Activated CD8-positive, alpha-beta T cell treated with anti-CD3 and anti-CD28 coated beads, Interleukin-2, amount 10 ng/mL, durations not matched to agents 7 days and 5 days (primary cell): ENCODE measurements at regions not wholly inside any gene's neighbourhood (a gene's known extent, or its start where the extent isn't known, plus 50 kb on each side); places are given as distances from the start of the nearest gene placed in this dataset.
"Not testable (repeated sequence)": the region's sequence is repeated elsewhere in the genome, so short reads cannot be mapped to it uniquely, and the experiment has no call there.

ENCODE experiments used
- ATAC-seq: fragments of 150-1000 bp; cut with Tn5 transposase; one replicate; pipeline ENCODE4 v1.10.0; 2021; ENCODE audit warnings: moderate library complexity
- CTCF ChIA-PET: fragments of 350-600 bp; sonication (Branson Sonifier 250); formaldehyde crosslinking; loops from one replicate; lab custom pipeline; 2021; ENCODE audit warnings: antibody characterized with exemption; lab: Charles Lee
- POLR2A ChIA-PET: fragments of 350-600 bp; sonication (Branson Sonifier 250); formaldehyde crosslinking; loops from one replicate; lab custom pipeline; 2021; ENCODE audit warnings: antibody characterized with exemption; lab: Charles Lee
- DNase-seq: peaks from one replicate; pipeline ENCODE4 v3.0.0-alpha.2; 2020
- H3K27ac Mint-ChIP-seq: one replicate; pipeline ENCODE4 v1.8.0; 2021; ENCODE audit warnings: mild to moderate bottlenecking, mixed read lengths
- H3K27me3 Mint-ChIP-seq: one replicate; pipeline ENCODE4 v1.8.0; 2021; ENCODE audit warnings: low read depth, mixed read lengths
- H3K36me3 Mint-ChIP-seq: one replicate; pipeline ENCODE4 v1.8.0; 2021; ENCODE audit warnings: low read depth, mixed read lengths
- H3K4me1 Mint-ChIP-seq: one replicate; pipeline ENCODE4 v1.8.0; 2021; ENCODE audit warnings: low read depth, mixed read lengths
- H3K4me3 Mint-ChIP-seq: one replicate; pipeline ENCODE4 v1.8.0; 2021; ENCODE audit warnings: mild to moderate bottlenecking, mixed read lengths
- H3K9me3 Mint-ChIP-seq: one replicate; pipeline ENCODE4 v1.8.0; 2022; ENCODE audit warnings: mixed read lengths; ENCODE audit not compliant: insufficient read depth

- H3K4me3 Mint-ChIP-seq, result no peak overlapping the region
- H3K9me3 Mint-ChIP-seq, result peaks cover 8% of the 10 kb centered on the region
- ChIA-PET CTCF (no interaction called here), POLR2A (no interaction called here)
- ATAC-seq (no peak), DNase-seq (no peak)
- no peaks in the 10 kb centered on the region for H3K27me3 Mint-ChIP-seq
- H3K4me1 Mint-ChIP-seq, result no peaks in the 10 kb centered on the region
- H3K27ac Mint-ChIP-seq, result no peak overlapping the region
- no peaks in the 10 kb centered on the region for H3K36me3 Mint-ChIP-seq
Measured at GRCh38 chr5:23136958-23137357, 283.8 kb upstream of the CDH12 start.

GRCh38 chr5:23132231-23132630 lies 279.1 kb upstream of the CDH12 start:
- Mint-ChIP-seq H3K4me3 (no peak overlapping the region), H3K4me1 (no peaks in the 10 kb centered on the region), H3K9me3 (peaks cover 16% of the 10 kb centered on the region), H3K36me3 (no peaks in the 10 kb centered on the region), H3K27ac (no peak overlapping the region), H3K27me3 (no peaks in the 10 kb centered on the region)
- no peak for DNase-seq
- CTCF ChIA-PET, result no interaction called here
- POLR2A ChIA-PET, result no interaction called here
- ATAC-seq, result no peak

- CTCF ChIA-PET, result no interaction called here
- Mint-ChIP-seq H3K27ac (no peak overlapping the region), H3K9me3 (peaks cover 3% of the 10 kb centered on the region), H3K4me3 (no peak overlapping the region), H3K27me3 (no peaks in the 10 kb centered on the region), H3K36me3 (no peaks in the 10 kb centered on the region), H3K4me1 (no peaks in the 10 kb centered on the region)
- POLR2A ChIA-PET, result no interaction called here
- ATAC-seq (no peak), DNase-seq (no peak)
Measured at GRCh38 chr5:23112237-23112636, 259.1 kb upstream of the CDH12 start.

- no peak for ATAC-seq
- H3K27me3 Mint-ChIP-seq, result no peaks in the 10 kb centered on the region
- H3K36me3 Mint-ChIP-seq, result no peaks in the 10 kb centered on the region
- H3K4me3 Mint-ChIP-seq, result no peak overlapping the region
- peaks cover 27% of the 10 kb centered on the region for H3K9me3 Mint-ChIP-seq
- no peak for DNase-seq
- POLR2A ChIA-PET, result no interaction called here
- H3K4me1 Mint-ChIP-seq, result no peaks in the 10 kb centered on the region
- CTCF ChIA-PET, result no interaction called here
- no peak overlapping the region for H3K27ac Mint-ChIP-seq
Measured at GRCh38 chr5:23105021-23105420, 251.9 kb upstream of the CDH12 start.

- no peaks in the 10 kb centered on the region for H3K27me3 Mint-ChIP-seq
- H3K4me1 Mint-ChIP-seq, result no peaks in the 10 kb centered on the region
- no peak overlapping the region for H3K4me3 Mint-ChIP-seq
- no peak for DNase-seq
- ChIA-PET CTCF (no interaction called here), POLR2A (no interaction called here)
- ATAC-seq, result no peak
- no peak overlapping the region for H3K27ac Mint-ChIP-seq
- H3K9me3 Mint-ChIP-seq, result peaks cover 31% of the 10 kb centered on the region
- no peaks in the 10 kb centered on the region for H3K36me3 Mint-ChIP-seq
Measured at GRCh38 chr5:23103566-23103965, 250.4 kb upstream of the CDH12 start.

GRCh38 chr5:23095418-23095817 lies 242.3 kb upstream of the CDH12 start:
- H3K27me3 Mint-ChIP-seq, CTCF ChIA-PET, H3K4me3 Mint-ChIP-seq, H3K27ac Mint-ChIP-seq, H3K36me3 Mint-ChIP-seq, ATAC-seq, POLR2A ChIA-PET, DNase-seq, H3K9me3 Mint-ChIP-seq, H3K4me1 Mint-ChIP-seq: not testable (repeated sequence)

- Mint-ChIP-seq H3K4me1 (no peaks in the 10 kb centered on the region), H3K27me3 (no peaks in the 10 kb centered on the region), H3K36me3 (no peaks in the 10 kb centered on the region), H3K27ac (no peak overlapping the region), H3K9me3 (peaks cover 12% of the 10 kb centered on the region), H3K4me3 (no peak overlapping the region)
- ATAC-seq, result no peak
- DNase-seq, result no peak
- ChIA-PET POLR2A (no interaction called here), CTCF (no interaction called here)
Measured at GRCh38 chr5:23089286-23089685, 236.1 kb upstream of the CDH12 start.

GRCh38 chr5:23084815-23085214 lies 231.7 kb upstream of the CDH12 start:
- ChIA-PET POLR2A (no interaction called here), CTCF (no interaction called here)
- no peak for DNase-seq
- Mint-ChIP-seq H3K4me3 (no peak overlapping the region), H3K9me3 (peaks cover 14% of the 10 kb centered on the region), H3K27me3 (no peaks in the 10 kb centered on the region), H3K27ac (no peak overlapping the region), H3K4me1 (no peaks in the 10 kb centered on the region), H3K36me3 (no peaks in the 10 kb centered on the region)
- ATAC-seq, result no peak

GRCh38 chr5:23072179-23072578 lies 219.0 kb upstream of the CDH12 start:
- H3K36me3 Mint-ChIP-seq, result no peaks in the 10 kb centered on the region
- DNase-seq (no peak), ATAC-seq (no peak)
- H3K27ac Mint-ChIP-seq, result no peak overlapping the region
- H3K27me3 Mint-ChIP-seq, result no peaks in the 10 kb centered on the region
- ChIA-PET POLR2A (no interaction called here), CTCF (no interaction called here)
- H3K4me1 Mint-ChIP-seq, result no peaks in the 10 kb centered on the region
- no peak overlapping the region for H3K4me3 Mint-ChIP-seq
- peaks cover 3% of the 10 kb centered on the region for H3K9me3 Mint-ChIP-seq

- ATAC-seq, result no peak
- Mint-ChIP-seq H3K4me3 (no peak overlapping the region), H3K9me3 (peaks cover 3% of the 10 kb centered on the region), H3K27ac (no peak overlapping the region), H3K36me3 (no peaks in the 10 kb centered on the region), H3K4me1 (no peaks in the 10 kb centered on the region), H3K27me3 (no peaks in the 10 kb centered on the region)
- ChIA-PET POLR2A (no interaction called here), CTCF (no interaction called here)
- DNase-seq, result no peak
Measured at GRCh38 chr5:23071682-23072081, 218.5 kb upstream of the CDH12 start.

- Mint-ChIP-seq H3K36me3 (no peaks in the 10 kb centered on the region), H3K9me3 (peaks cover 17% of the 10 kb centered on the region), H3K4me1 (no peaks in the 10 kb centered on the region), H3K27me3 (no peaks in the 10 kb centered on the region), H3K27ac (no peak overlapping the region), H3K4me3 (no peak overlapping the region)
- DNase-seq (no peak), ATAC-seq (no peak)
- ChIA-PET CTCF (no interaction called here), POLR2A (no interaction called here)
Measured at GRCh38 chr5:23064710-23065109, 211.6 kb upstream of the CDH12 start.

- POLR2A ChIA-PET, result no interaction called here
- CTCF ChIA-PET, result no interaction called here
- H3K36me3 Mint-ChIP-seq, result no peaks in the 10 kb centered on the region
- no peak overlapping the region for H3K27ac Mint-ChIP-seq
- H3K4me3 Mint-ChIP-seq, result no peak overlapping the region
- no peak for ATAC-seq
- peaks cover 10% of the 10 kb centered on the region for H3K9me3 Mint-ChIP-seq
- H3K27me3 Mint-ChIP-seq, result no peaks in the 10 kb centered on the region
- DNase-seq, result no peak
- no peaks in the 10 kb centered on the region for H3K4me1 Mint-ChIP-seq
Measured at GRCh38 chr5:23053846-23054245, 200.7 kb upstream of the CDH12 start.

- ChIA-PET POLR2A (no interaction called here), CTCF (no interaction called here)
- no peak overlapping the region for H3K27ac Mint-ChIP-seq
- H3K27me3 Mint-ChIP-seq, result no peaks in the 10 kb centered on the region
- ATAC-seq (no peak), DNase-seq (no peak)
- H3K4me1 Mint-ChIP-seq, result no peaks in the 10 kb centered on the region
- H3K9me3 Mint-ChIP-seq, result peaks cover 10% of the 10 kb centered on the region
- H3K36me3 Mint-ChIP-seq, result no peaks in the 10 kb centered on the region
- no peak overlapping the region for H3K4me3 Mint-ChIP-seq
Measured at GRCh38 chr5:23042226-23042625, 189.1 kb upstream of the CDH12 start.
